ENCODE measurements at regions not wholly inside any gene's neighbourhood (a gene's known extent, or its start where the extent isn't known, plus 50 kb on each side); places are given as distances from the start of the nearest gene placed in this dataset.

GRCh38 chr2:37782155-37782673 lies 110.8 kb upstream of the CDC42EP3 start:
- no peak for DNase-seq (ENCODE audit: low spot score)

GRCh38 chr2:37782721-37783371 lies 111.4 kb upstream of the CDC42EP3 start:
- DNase-seq (ENCODE audit: low spot score), result peak; percentile 41

- no peak for DNase-seq (ENCODE audit: low spot score)
These were observed 112.1 kb upstream of the CDC42EP3 start for GRCh38 chr2:37783545-37783944.

- DNase-seq (ENCODE audit: low spot score), result no peak
These were observed 112.8 kb upstream of the CDC42EP3 start for GRCh38 chr2:37784071-37784758.

GRCh38 chr2:37784759-37785149 lies 113.3 kb upstream of the CDC42EP3 start:
- no peak for DNase-seq (ENCODE audit: low spot score)

GRCh38 chr2:37786191-37786698 lies 114.8 kb upstream of the CDC42EP3 start:
- no peak for DNase-seq (ENCODE audit: low spot score)

GRCh38 chr2:37786854-37787253 lies 115.4 kb upstream of the CDC42EP3 start:
- DNase-seq (ENCODE audit: low spot score), result no peak

GRCh38 chr2:37788602-37789209 lies 117.3 kb upstream of the CDC42EP3 start:
- DNase-seq (ENCODE audit: low spot score), result no peak

- no peak for DNase-seq (ENCODE audit: low spot score)
These were observed 118.6 kb upstream of the CDC42EP3 start for GRCh38 chr2:37790019-37790418.

- DNase-seq (ENCODE audit: low spot score), result no peak
These were observed 119.0 kb upstream of the CDC42EP3 start for GRCh38 chr2:37790462-37790861.

GRCh38 chr2:37792366-37792765 lies 120.9 kb upstream of the CDC42EP3 start:
- no peak for DNase-seq (ENCODE audit: low spot score)

GRCh38 chr2:37793004-37793403 lies 121.6 kb upstream of the CDC42EP3 start:
- DNase-seq (ENCODE audit: low spot score), result no peak

GRCh38 chr2:37794717-37795116 lies 123.3 kb upstream of the CDC42EP3 start:
- DNase-seq (ENCODE audit: low spot score), result no peak

GRCh38 chr2:37795456-37795855 lies 124.0 kb upstream of the CDC42EP3 start:
- no peak for DNase-seq (ENCODE audit: low spot score)

- DNase-seq (ENCODE audit: low spot score), result peak; percentile 67
These were observed 124.5 kb upstream of the CDC42EP3 start for GRCh38 chr2:37795938-37796337.

GRCh38 chr2:37796481-37796880 lies 125.0 kb upstream of the CDC42EP3 start:
- DNase-seq (ENCODE audit: low spot score), result no peak

GRCh38 chr2:37797081-37797480 lies 125.6 kb upstream of the CDC42EP3 start:
- no peak for DNase-seq (ENCODE audit: low spot score)

- DNase-seq (ENCODE audit: low spot score), result peak; percentile 51
These were observed 126.6 kb upstream of the RMDN2 start for GRCh38 chr2:37798315-37799005.

GRCh38 chr2:37800176-37800858 lies 124.8 kb upstream of the RMDN2 start:
- peak; percentile 30 for DNase-seq (ENCODE audit: low spot score)

- DNase-seq (ENCODE audit: low spot score), result no peak
These were observed 122.8 kb upstream of the RMDN2 start for GRCh38 chr2:37802211-37802752.

- peak; percentile 76 for DNase-seq (ENCODE audit: low spot score)
These were observed 122.1 kb upstream of the RMDN2 start for GRCh38 chr2:37802899-37803379.

Data from AG20443 (cell line).